Stimulated activated naive B cell treated with anti-CD40 and anti-IgM and Interleukin-4, amounts not matched to agents 10 μg/mL and 1 μg/mL and 100 μg/mL, for 72 hours (primary cell): ENCODE measurements at regions not wholly inside any gene's neighbourhood (a gene's known extent, or its start where the extent isn't known, plus 50 kb on each side); places are given as distances from the start of the nearest gene placed in this dataset.

Experiments
- ATAC-seq, 2 donors: fragments of 150-1000 bp; cut with Tn5 transposase; replicated peaks; 2 replicates each; pipeline ENCODE4 v1.10.0; 2021; ENCODE audit warnings: moderate library complexity in 1 of 2
- DNase-seq: peaks from one replicate; pipeline ENCODE4 v3.0.0; 2021
- H3K27ac Mint-ChIP-seq: one replicate; pipeline ENCODE4 v1.8.0; 2022; ENCODE audit warnings: mild to moderate bottlenecking, mixed read lengths
- H3K27me3 Mint-ChIP-seq, 2 donors: one replicate each; pipeline ENCODE4 v1.8.0; 2022; ENCODE audit warnings: mixed read lengths in 2 of 2
- H3K36me3 Mint-ChIP-seq, 2 donors: one replicate each; pipeline ENCODE4 v1.8.0; 2022; ENCODE audit warnings: mixed read lengths in 2 of 2, mild to moderate bottlenecking in 1 of 2
- H3K4me1 Mint-ChIP-seq, 2 donors: one replicate each; pipeline ENCODE4 v1.8.0; 2022; ENCODE audit warnings: mixed read lengths in 2 of 2, mild to moderate bottlenecking in 1 of 2
- H3K4me3 Mint-ChIP-seq, 2 donors: one replicate each; pipeline ENCODE4 v1.8.0; 2022; ENCODE audit warnings: mild to moderate bottlenecking in 2 of 2, mixed read lengths in 2 of 2, moderate library complexity in 1 of 2
- H3K9me3 Mint-ChIP-seq, 2 donors: one replicate each; pipeline ENCODE4 v1.8.0; 2022; ENCODE audit warnings: mixed read lengths in 2 of 2, mild to moderate bottlenecking in 1 of 2

DNA sequence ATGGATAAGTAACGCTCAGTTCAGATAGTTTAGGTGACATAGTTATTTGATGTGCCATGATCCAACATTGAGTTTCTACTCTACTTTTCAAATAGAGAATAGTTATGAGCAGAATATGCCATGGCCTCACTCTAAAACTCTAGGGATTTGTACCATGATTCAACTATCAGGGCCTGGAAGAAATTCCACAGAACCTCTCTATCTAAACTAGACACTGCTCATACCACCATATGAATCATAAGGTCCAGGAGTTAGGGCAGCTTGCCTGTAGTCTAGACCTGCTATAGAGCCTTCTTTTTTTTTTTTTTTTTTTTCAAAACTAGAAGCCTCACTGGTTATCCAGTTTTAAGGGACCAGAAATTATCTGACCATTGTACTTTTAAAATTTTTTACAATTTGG is 571.8 kb upstream of the IMPG1 start:
- no peak overlapping the region for H3K4me3 Mint-ChIP-seq

DNA sequence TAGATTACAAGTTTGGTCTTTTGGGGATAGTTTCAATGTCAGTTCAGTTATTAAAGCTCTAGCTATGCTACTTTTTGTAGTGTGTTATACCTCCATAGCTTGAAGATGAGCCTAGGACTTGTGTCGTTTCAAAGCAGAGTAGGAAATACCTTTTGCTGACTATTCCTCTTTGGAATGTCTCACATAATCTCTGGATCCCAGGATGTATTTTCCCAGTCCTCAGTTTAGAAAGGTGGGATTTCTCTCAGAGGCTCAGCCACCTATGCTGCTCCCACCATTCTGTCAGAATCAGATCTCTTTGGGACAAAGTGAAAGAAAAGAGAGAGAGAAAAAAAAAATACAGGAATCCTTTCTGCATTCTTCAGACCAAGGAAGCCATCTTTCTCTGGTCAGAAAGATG is 567.5 kb upstream of the IMPG1 start:
- DNase-seq (no peak), ATAC-seq (no peak)
- Mint-ChIP-seq H3K27me3 (no peaks in the 10 kb centered on the region), H3K4me1 (no peaks in the 10 kb centered on the region), H3K9me3 (peaks cover 6 to 9% of the 10 kb centered on the region in 2 donors), H3K27ac (no peak overlapping the region), H3K4me3 (no peak overlapping the region), H3K36me3 (no peaks in the 10 kb centered on the region)

More for the DNA sequence above, 571.8 kb upstream of the IMPG1 start:
- no peak overlapping the region for H3K27ac Mint-ChIP-seq
- peaks cover 5 to 9% of the 10 kb centered on the region in 2 donors for H3K9me3 Mint-ChIP-seq
- no peaks in the 10 kb centered on the region for H3K4me1 Mint-ChIP-seq
- DNase-seq (no peak), ATAC-seq (no peak)
- H3K36me3 Mint-ChIP-seq: no peaks in the 10 kb centered on the region
- no peaks in the 10 kb centered on the region for H3K27me3 Mint-ChIP-seq

DNA sequence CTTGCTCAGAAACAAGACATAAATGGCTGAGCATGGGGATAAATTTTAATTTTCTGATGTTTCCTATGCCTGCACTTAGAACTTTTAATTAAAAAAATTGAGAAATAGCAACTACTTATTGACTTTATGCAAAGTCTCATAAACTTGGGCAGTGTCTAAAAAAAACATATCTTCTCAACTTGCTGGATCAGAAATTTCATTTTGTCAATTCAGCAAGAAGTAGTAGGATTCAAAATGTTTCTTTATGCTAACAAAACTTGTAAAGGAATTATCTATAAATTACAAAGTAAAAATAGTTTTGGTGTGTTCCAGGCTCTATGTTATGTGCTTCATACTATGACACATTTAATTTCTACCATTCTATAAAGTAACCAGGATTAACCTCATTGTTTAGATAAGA is 562.2 kb upstream of the IMPG1 start:
- DNase-seq (no peak), ATAC-seq (no peak)
- H3K27me3 Mint-ChIP-seq: no peaks in the 10 kb centered on the region
- no peak overlapping the region for H3K4me3 Mint-ChIP-seq
- no peaks in the 10 kb centered on the region for H3K36me3 Mint-ChIP-seq
- peaks cover 0 to 7% of the 10 kb centered on the region in 2 donors for H3K9me3 Mint-ChIP-seq
- H3K27ac Mint-ChIP-seq: no peak overlapping the region
- H3K4me1 Mint-ChIP-seq: no peaks in the 10 kb centered on the region

DNA sequence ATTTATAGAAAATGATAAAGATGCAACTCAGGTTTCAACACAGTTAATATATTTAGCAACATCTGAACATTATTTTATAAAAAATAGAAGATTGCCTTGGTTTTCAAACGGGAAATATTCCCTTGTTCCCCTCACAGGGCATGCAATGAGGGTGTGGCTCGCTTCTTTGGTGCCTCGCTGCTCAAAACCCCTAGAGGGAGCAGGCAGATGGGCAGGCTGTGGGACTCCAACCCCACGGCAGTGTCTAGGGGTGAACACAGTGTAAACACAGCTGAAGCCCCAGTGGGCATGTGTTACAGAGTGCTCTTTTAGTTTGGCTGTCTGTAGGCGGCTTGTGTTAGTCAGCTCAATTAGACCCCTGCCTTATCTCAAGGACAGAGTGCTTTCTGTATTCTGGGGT is 560.8 kb upstream of the IMPG1 start:
- DNase-seq (no peak), ATAC-seq (no peak)
- no peak overlapping the region for H3K4me3 Mint-ChIP-seq
- no peaks in the 10 kb centered on the region for H3K4me1 Mint-ChIP-seq
- H3K9me3 Mint-ChIP-seq: peaks cover 0 to 7% of the 10 kb centered on the region in 2 donors
- H3K36me3 Mint-ChIP-seq: no peaks in the 10 kb centered on the region
- H3K27me3 Mint-ChIP-seq: no peaks in the 10 kb centered on the region
- no peak overlapping the region for H3K27ac Mint-ChIP-seq

DNA sequence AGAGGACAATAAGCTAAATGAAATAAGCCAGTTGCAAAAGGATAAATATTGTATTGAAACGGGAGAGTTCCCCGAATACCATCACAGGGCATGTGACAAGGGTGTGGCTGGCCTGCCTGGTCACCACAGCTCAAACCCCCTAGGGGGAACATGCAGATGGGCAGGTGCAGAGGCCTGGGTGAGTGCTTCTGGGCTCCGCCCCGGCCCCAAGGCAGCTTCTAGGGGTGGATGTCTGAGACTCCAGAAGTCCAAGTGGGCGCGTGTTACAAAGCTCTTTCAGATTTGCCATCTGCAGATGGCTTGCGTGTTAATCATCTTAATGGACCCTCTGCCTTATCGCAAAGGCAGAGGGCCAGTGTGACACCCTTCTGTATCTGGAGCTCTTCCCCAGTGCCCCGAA is 559.2 kb upstream of the IMPG1 start:
- H3K36me3 Mint-ChIP-seq: no peaks in the 10 kb centered on the region
- H3K9me3 Mint-ChIP-seq: peaks cover 0 to 8% of the 10 kb centered on the region in 2 donors
- H3K27me3 Mint-ChIP-seq: no peaks in the 10 kb centered on the region
- ATAC-seq (no peak), DNase-seq (no peak)
- H3K4me1 Mint-ChIP-seq: no peaks in the 10 kb centered on the region
- H3K4me3 Mint-ChIP-seq: no peak overlapping the region
- no peak overlapping the region for H3K27ac Mint-ChIP-seq

DNA sequence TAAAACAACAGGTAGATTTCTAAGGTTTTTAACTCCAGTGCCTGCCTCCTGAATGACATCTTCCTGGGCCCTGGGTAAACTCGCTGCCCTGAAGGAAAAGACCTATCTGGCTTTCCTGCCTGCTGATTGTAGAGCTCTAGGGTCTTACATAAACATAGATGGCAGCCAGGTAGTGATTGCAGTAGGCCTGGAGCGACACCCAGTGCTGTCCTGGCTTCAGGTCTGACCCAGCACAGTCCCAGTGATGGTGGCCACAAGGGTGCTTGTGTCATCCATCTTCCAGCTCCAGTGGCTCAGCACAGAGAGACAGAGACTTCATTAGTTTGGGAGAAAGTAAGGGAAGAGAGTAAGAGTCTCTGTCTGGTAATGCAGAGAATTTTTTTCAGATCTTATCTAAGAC is 542.9 kb upstream of the IMPG1 start:
- Mint-ChIP-seq H3K4me3 (no peak overlapping the region), H3K36me3 (no peaks in the 10 kb centered on the region), H3K4me1 (no peaks in the 10 kb centered on the region), H3K27me3 (no peaks in the 10 kb centered on the region), H3K9me3 (peaks cover 0 to 4% of the 10 kb centered on the region in 2 donors), H3K27ac (no peak overlapping the region)
- ATAC-seq: peak in 1 of 2 donors; percentile 27
- no peak for DNase-seq

DNA sequence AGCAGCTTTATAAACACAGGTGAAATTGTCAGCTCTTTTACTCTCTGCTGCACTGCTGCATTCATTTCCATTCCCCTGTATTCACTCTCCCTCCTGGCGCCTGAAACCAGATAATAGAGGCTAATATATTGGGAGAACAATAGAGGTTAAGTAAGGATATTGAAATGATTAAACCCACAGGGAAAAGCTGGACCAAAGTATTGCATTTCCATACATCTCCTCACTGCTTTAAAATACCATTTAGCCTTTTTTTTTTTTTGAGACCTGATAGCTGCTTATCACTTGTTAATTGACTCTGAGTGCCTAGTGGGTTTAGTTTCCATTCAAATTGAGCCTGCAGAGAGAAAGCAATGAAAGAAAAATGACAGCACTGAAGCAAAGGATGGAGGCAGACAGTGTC is 540.5 kb upstream of the IMPG1 start:
- no peak for ATAC-seq
- Mint-ChIP-seq H3K4me3 (no peak overlapping the region), H3K4me1 (no peaks in the 10 kb centered on the region), H3K27ac (no peak overlapping the region), H3K9me3 (peaks cover 0 to 4% of the 10 kb centered on the region in 2 donors), H3K36me3 (no peaks in the 10 kb centered on the region), H3K27me3 (no peaks in the 10 kb centered on the region)
- DNase-seq: no peak

DNA sequence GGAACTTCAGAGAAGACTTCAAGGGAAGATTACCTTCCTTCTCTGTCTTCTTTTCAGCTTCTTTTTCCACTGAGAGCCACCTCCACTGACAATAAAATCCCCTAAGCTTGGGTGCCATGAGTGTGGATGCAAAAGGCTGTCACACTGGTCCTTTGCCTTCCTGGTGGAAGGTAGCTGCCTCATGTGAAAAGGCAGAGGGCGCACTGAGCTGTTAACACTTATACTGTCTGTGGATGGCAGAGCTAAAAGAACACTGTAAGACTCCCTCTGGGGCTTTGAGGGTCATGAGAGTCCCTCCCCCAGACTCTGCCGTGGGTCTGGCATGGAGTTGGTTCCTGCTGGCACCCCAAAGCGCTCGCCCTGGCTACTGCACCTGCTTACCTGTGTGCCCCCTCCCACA is 536.7 kb upstream of the IMPG1 start:
- Mint-ChIP-seq H3K27me3 (no peaks in the 10 kb centered on the region), H3K9me3 (peaks cover 0 to 5% of the 10 kb centered on the region in 2 donors), H3K4me1 (no peaks in the 10 kb centered on the region), H3K36me3 (no peaks in the 10 kb centered on the region), H3K27ac (no peak overlapping the region), H3K4me3 (no peak overlapping the region)
- DNase-seq: no peak
- ATAC-seq: no peak

DNA sequence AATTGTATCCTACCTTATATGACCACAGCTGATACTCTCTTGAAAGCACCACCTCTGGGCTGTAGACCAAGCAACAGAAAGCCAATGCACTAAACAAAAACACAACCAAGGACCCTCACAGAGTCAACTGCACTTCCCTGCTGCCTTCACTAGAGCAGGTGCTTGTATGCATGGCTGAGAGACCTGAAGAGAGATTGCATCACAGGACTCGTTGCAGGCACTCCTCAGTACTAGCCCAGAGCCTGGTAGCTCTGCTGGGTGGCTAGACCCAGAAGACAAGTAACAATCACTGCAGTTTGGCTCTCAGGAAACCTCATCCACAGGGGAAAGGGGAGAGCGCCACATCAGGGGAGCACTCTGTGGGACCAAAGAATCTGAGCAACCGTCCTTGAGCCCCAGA is 521.6 kb upstream of the IMPG1 start:
- Mint-ChIP-seq H3K9me3 (peaks cover 6 to 10% of the 10 kb centered on the region in 2 donors), H3K4me1 (no peaks in the 10 kb centered on the region), H3K36me3 (no peaks in the 10 kb centered on the region), H3K4me3 (no peak overlapping the region), H3K27me3 (no peaks in the 10 kb centered on the region), H3K27ac (no peak overlapping the region)
- no peak for ATAC-seq
- DNase-seq: no peak

DNA sequence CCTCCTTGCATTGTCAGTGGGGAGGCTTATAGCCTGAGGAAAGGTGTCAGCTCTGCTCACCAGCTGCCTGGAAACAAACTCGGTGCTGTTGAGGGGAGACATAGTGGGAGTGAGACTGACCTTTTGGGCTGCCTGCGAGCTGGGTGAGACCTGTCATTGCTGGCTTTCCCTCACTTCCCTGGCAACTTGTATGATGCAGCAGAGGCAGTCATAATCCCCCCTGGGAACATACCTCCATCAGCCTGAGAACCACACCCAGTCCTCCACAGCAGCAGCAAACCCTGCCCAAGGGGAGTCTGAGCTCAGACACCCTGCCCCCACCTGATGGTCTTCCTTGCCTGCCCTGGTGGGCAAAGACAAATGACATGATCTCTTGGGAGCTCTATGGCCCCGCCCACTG is 521.2 kb upstream of the IMPG1 start:
- DNase-seq (no peak), ATAC-seq (no peak)
- peaks cover 1 to 7% of the 10 kb centered on the region in 2 donors for H3K9me3 Mint-ChIP-seq
- no peaks in the 10 kb centered on the region for H3K36me3 Mint-ChIP-seq
- no peaks in the 10 kb centered on the region for H3K27me3 Mint-ChIP-seq
- H3K27ac Mint-ChIP-seq: no peak overlapping the region
- H3K4me3 Mint-ChIP-seq: no peak overlapping the region
- H3K4me1 Mint-ChIP-seq: no peaks in the 10 kb centered on the region

DNA sequence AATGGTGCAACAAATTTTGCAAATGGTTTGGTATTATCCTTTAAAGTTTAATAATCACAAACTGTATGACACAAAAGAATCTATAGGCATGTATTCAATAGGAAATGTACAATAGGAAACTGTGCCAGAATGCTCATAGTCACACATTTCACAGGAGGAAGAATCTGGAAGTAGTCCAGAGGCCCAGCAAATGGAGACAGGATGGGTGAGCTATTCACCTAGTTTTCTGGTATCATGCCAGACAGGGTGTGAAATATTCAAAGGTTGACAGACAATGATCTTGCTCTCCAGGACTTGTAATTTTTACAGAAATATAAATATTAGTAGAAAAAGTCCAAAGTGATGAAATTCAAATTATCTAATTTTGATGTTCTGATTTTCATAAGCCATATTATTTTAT is 520.1 kb upstream of the IMPG1 start:
- Mint-ChIP-seq H3K27ac (no peak overlapping the region), H3K4me1 (no peaks in the 10 kb centered on the region), H3K36me3 (no peaks in the 10 kb centered on the region), H3K4me3 (no peak overlapping the region), H3K9me3 (peaks cover 0 to 7% of the 10 kb centered on the region in 2 donors), H3K27me3 (no peaks in the 10 kb centered on the region)
- no peak for ATAC-seq
- DNase-seq: no peak

DNA sequence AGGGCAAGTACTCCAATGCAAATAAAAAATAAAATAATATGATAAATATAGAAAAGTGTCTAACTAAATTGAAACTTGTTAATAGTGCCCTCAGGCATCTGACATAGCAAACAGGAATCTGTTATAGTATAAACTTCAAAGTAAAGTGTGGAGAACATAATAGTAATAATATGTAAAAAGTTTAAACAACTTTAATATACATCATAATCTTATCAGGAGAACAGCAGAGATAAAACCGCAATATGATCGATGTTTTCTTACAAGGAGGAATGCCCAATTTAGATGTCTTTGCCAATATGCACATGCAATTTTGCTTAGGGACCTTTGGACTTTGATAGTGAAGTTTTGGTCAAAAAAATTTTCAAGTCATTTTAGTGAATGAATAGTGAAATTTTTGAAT is 514.8 kb upstream of the IMPG1 start:
- ATAC-seq (no peak), DNase-seq (no peak)
- Mint-ChIP-seq H3K36me3 (no peaks in the 10 kb centered on the region), H3K27ac (no peak overlapping the region), H3K9me3 (peaks cover 0 to 4% of the 10 kb centered on the region in 2 donors), H3K27me3 (no peaks in the 10 kb centered on the region), H3K4me1 (no peaks in the 10 kb centered on the region), H3K4me3 (no peak overlapping the region)

DNA sequence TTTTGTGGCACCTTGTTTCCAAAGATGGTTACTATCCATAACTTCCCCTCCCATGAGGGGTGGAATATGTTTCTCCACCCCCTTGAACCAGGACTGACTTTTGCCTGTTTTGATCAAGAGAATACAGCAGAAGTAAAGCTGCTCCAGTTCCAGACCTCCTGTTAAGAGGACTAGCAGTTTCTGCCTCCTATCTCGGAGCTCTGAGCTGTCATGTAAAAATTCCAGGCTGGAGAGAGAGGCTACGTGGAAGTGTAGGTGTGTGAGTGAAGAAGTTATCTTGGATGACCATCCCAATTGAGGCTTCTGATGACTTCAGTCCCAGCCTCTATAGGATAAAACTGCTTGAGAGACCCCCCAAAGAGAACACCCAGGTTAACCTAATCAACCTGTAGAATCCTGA is 511.7 kb upstream of the IMPG1 start:
- Mint-ChIP-seq H3K27me3 (no peaks in the 10 kb centered on the region), H3K27ac (no peak overlapping the region), H3K9me3 (no peaks in the 10 kb centered on the region), H3K36me3 (no peaks in the 10 kb centered on the region), H3K4me1 (no peaks in the 10 kb centered on the region), H3K4me3 (no peak overlapping the region)
- ATAC-seq: no peak
- DNase-seq: no peak

DNA sequence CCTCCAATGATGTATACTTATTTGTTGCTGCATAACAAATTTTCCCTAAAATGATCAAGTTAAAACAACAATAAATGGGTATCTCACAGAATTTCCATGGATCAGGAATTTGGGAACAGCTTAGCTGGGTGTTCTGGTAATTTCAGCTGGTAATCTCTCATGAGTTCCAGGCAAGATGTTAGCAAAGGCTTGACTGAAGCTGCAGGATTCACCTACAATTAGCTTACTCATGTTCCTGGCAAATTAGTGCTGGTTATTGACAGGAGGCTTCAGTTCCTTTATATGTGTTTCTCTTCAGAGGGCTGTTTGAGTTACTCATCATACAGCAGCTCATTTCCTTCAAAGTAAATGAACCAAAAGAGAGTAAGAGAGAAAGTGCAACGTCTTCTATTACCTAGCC is 506.3 kb upstream of the IMPG1 start:
- Mint-ChIP-seq H3K9me3 (no peaks in the 10 kb centered on the region), H3K27ac (no peak overlapping the region), H3K4me1 (no peaks in the 10 kb centered on the region), H3K4me3 (no peak overlapping the region), H3K27me3 (no peaks in the 10 kb centered on the region), H3K36me3 (no peaks in the 10 kb centered on the region)
- ATAC-seq (no peak), DNase-seq (no peak)

DNA sequence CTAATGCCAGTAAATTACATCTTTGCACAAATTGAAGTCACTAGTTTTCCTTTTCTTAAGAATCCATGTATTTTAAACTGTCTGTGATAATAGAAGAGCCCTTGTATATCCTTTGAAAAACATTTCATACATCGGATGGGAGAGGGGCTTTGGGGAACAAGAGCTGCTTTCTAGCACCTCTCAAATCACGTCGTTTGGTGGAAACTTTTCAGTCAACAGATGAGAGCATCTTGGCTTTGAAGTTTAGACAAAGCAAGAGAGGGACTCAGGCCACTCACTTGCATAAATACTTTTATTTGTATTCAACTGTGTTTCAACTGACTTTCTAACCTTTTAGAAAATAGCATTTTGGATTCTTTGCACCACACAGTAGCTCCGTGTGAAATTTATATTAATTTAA is 502.3 kb upstream of the IMPG1 start:
- Mint-ChIP-seq H3K9me3 (no peaks in the 10 kb centered on the region), H3K4me3 (no peak overlapping the region), H3K36me3 (no peaks in the 10 kb centered on the region), H3K27me3 (no peaks in the 10 kb centered on the region), H3K27ac (no peak overlapping the region), H3K4me1 (no peaks in the 10 kb centered on the region)
- DNase-seq (no peak), ATAC-seq (no peak)

DNA sequence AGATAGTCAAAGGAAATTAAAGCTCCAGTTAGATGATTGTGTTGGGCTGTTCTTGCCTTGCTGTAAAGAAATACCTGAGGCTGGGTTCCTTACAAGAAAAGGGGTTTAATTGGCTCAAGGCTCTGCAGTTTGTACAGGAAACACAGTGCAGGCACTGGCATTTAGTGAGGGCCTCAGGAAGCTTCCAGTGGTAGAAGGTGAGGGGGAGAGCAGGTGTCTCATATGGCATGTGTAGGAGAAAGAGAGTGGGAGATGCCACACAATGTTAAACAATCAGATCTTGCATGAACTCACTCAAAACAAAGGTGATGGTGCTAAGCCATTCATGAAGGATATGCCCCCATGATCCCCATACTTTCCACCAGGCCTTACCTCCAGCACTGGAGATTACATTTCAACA is 493.5 kb upstream of the IMPG1 start:
- no peaks in the 10 kb centered on the region for H3K4me1 Mint-ChIP-seq
- no peak overlapping the region for H3K4me3 Mint-ChIP-seq
- DNase-seq: no peak
- no peak for ATAC-seq
- peaks cover 0 to 9% of the 10 kb centered on the region in 2 donors for H3K9me3 Mint-ChIP-seq
- no peaks in the 10 kb centered on the region for H3K36me3 Mint-ChIP-seq
- no peak overlapping the region for H3K27ac Mint-ChIP-seq
- H3K27me3 Mint-ChIP-seq: no peaks in the 10 kb centered on the region
